OCI-LY1 (cell line): ENCODE measurements at regions not wholly inside any gene's neighbourhood (a gene's known extent, or its start where the extent isn't known, plus 50 kb on each side); places are given as distances from the start of the nearest gene placed in this dataset.

ENCODE experiments used
- EZH2 ChIP-seq: fragments of 200-600 bp; sonication (generic), shearing (Covaris generic); IDR thresholded peaks from 2 replicates; pipeline ENCODE4 v1.8.0; 2017; ENCODE audit warnings: borderline replicate concordance, mixed run types, mild to moderate bottlenecking, antibody characterized with exemption, low read length, moderate library complexity, mixed read lengths
- TF ChIP-seq, protein P1 (sequence below): fragments of 200-600 bp; sonication (generic), shearing (Covaris generic); IDR thresholded peaks from 2 replicates; pipeline ENCODE4 v1.5.1; 2017; ENCODE audit warnings: mild to moderate bottlenecking, antibody characterized with exemption, low read length, moderate library complexity, mixed read lengths

GRCh38 chr22:47793304-47794101, 1031.1 kb downstream of the TBC1D22A start:
- TF ChIP-seq, protein P1, sequence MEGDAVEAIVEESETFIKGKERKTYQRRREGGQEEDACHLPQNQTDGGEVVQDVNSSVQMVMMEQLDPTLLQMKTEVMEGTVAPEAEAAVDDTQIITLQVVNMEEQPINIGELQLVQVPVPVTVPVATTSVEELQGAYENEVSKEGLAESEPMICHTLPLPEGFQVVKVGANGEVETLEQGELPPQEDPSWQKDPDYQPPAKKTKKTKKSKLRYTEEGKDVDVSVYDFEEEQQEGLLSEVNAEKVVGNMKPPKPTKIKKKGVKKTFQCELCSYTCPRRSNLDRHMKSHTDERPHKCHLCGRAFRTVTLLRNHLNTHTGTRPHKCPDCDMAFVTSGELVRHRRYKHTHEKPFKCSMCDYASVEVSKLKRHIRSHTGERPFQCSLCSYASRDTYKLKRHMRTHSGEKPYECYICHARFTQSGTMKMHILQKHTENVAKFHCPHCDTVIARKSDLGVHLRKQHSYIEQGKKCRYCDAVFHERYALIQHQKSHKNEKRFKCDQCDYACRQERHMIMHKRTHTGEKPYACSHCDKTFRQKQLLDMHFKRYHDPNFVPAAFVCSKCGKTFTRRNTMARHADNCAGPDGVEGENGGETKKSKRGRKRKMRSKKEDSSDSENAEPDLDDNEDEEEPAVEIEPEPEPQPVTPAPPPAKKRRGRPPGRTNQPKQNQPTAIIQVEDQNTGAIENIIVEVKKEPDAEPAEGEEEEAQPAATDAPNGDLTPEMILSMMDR: no peak
- TF ChIP-seq EZH2: no peak
